ENCODE measurements at regions not wholly inside any gene's neighbourhood (a gene's known extent, or its start where the extent isn't known, plus 50 kb on each side); places are given as distances from the start of the nearest gene placed in this dataset.
"Not testable (repeated sequence)": the region's sequence is repeated elsewhere in the genome, so short reads cannot be mapped to it uniquely, and the experiment has no call there.

DNA sequence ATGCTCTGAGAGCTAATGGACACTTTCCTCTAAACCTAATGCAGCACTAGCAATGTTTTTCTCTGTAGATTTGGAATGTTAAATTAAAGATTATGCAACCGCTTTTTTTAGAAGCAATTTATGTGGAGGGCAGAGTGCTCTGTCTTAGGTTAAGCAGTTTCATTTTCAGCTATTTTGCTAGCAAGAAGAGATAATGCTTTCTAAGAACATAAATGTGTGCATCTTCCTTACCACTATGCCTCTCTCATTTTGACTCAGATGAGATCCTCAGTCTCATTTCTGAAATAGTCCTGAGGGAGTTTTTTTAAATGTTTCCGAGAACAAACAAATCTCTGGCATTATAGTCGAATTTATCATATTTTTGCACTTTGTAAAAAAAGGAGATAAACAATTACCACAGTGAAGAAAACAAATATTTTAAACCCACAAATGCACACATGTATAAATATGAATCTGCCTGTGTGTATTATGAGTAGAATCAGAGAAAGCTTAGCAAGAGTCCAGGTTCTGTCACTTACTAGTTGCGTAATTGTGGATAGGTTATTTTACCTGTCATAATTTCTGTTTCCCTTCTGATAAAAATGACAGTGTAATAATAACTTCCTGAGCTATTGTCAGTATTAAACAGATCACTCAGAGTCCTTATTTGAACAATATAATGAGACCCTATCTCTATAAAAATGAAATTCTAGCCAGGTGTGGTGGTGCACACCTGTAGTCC is 207.7 kb upstream of the CRIM1 start:
- Histone ChIP-seq H3K9ac (ENCODE audit: low read depth, low read length) (no peak overlapping the region), H3K4me3 (ENCODE audit: low read length) (no peak overlapping the region), H3K9me3 (ENCODE audit: insufficient read depth, low read depth, low read length) (no peaks in the 10 kb centered on the region), H3K27me3 (ENCODE audit: insufficient read depth, low read length) (no peaks in the 10 kb centered on the region), H3K4me1 (ENCODE audit: insufficient read depth, low read length) (no peaks in the 10 kb centered on the region; the same call in 1 of the 2 replicates), H3K27ac (ENCODE audit: low read length) (no peak overlapping the region), H3K36me3 (ENCODE audit: insufficient read depth, low read depth, low read length) (no peaks in the 10 kb centered on the region)

DNA sequence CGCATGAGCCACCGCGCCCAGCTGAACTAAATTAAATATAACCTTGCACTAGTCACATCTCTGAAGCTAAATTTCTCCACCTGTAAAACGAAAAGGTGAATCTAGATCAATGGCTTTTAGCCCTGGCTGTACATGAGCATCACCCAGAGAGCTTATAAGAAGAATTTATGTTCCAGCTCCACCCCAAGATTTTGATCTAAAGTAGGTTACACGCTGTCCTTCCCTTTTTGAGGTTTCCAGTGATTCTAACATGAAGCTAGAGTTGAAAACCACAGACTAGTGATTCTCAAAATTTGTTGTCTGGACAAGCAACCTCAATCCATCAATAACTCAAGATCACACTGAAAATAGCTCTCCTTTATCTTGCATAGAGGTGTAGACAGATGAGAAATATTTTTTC is 208.8 kb upstream of the CRIM1 start:
- H3K36me3 ChIP-seq (ENCODE audit: insufficient read depth, low read depth, low read length): no peaks in the 10 kb centered on the region
- no peaks in the 10 kb centered on the region for H3K27me3 ChIP-seq (ENCODE audit: insufficient read depth, low read length)
- no peaks in the 10 kb centered on the region; the same call in 1 of the 2 replicates for H3K4me1 ChIP-seq (ENCODE audit: insufficient read depth, low read length)
- no peak overlapping the region for H3K4me3 ChIP-seq (ENCODE audit: low read length)
- no peaks in the 10 kb centered on the region for H3K9me3 ChIP-seq (ENCODE audit: insufficient read depth, low read depth, low read length)
- H3K27ac ChIP-seq (ENCODE audit: low read length): no peak overlapping the region
- no peak overlapping the region for H3K9ac ChIP-seq (ENCODE audit: low read depth, low read length)

GRCh38 chr2:36140391-36140790 is 215.2 kb upstream of the CRIM1 start:
- no peak overlapping the region for H3K27ac ChIP-seq (ENCODE audit: low read length)
- no peaks in the 10 kb centered on the region for H3K4me1 ChIP-seq (ENCODE audit: insufficient read depth, low read length)
- H3K36me3 ChIP-seq (ENCODE audit: insufficient read depth, low read depth, low read length): no peaks in the 10 kb centered on the region
- H3K9ac ChIP-seq (ENCODE audit: low read depth, low read length): no peak overlapping the region
- H3K4me3 ChIP-seq (ENCODE audit: low read length): no peak overlapping the region
- no peaks in the 10 kb centered on the region for H3K9me3 ChIP-seq (ENCODE audit: insufficient read depth, low read depth, low read length)
- no peaks in the 10 kb centered on the region for H3K27me3 ChIP-seq (ENCODE audit: insufficient read depth, low read length)

DNA sequence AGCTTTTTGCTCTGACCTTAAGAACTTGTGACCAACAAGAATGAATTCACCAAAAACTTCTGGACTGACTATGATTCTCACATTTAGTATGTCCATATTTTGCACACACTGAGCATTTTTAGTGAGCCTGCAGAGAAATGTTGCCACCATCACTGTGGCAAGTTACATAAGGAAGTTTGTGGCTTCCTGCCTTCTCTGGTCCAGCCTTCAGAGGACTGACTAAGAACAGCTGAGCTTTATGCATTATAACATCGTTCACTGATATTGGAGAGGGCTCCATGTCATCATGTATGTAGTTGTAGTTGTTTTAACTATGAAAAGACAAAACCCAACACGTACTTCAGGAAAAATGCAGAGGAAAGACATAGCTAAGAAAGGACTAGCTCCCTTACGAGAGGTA is 218.0 kb upstream of the CRIM1 start:
- Histone ChIP-seq H3K27me3 (ENCODE audit: insufficient read depth, low read length) (no peaks in the 10 kb centered on the region), H3K36me3 (ENCODE audit: insufficient read depth, low read depth, low read length) (no peaks in the 10 kb centered on the region), H3K9me3 (ENCODE audit: insufficient read depth, low read depth, low read length) (no peaks in the 10 kb centered on the region), H3K4me3 (ENCODE audit: low read length) (no peak overlapping the region), H3K4me1 (ENCODE audit: insufficient read depth, low read length) (no peaks in the 10 kb centered on the region), H3K9ac (ENCODE audit: low read depth, low read length) (no peak overlapping the region), H3K27ac (ENCODE audit: low read length) (no peak overlapping the region)

- Histone ChIP-seq H3K9me3 (ENCODE audit: insufficient read depth, low read depth, low read length) (no peaks in the 10 kb centered on the region), H3K4me3 (ENCODE audit: low read length) (no peak overlapping the region), H3K27ac (ENCODE audit: low read length) (no peak overlapping the region), H3K27me3 (ENCODE audit: insufficient read depth, low read length) (no peaks in the 10 kb centered on the region), H3K4me1 (ENCODE audit: insufficient read depth, low read length) (no peaks in the 10 kb centered on the region), H3K36me3 (ENCODE audit: insufficient read depth, low read depth, low read length) (no peaks in the 10 kb centered on the region), H3K9ac (ENCODE audit: low read depth, low read length) (no peak overlapping the region)
Measured at GRCh38 chr2:36134281-36134680, 221.3 kb upstream of the CRIM1 start.

- H3K27me3 ChIP-seq (ENCODE audit: insufficient read depth, low read length): no peaks in the 10 kb centered on the region
Measured at GRCh38 chr2:36128359-36128758, 227.2 kb upstream of the CRIM1 start.

GRCh38 chr2:36125702-36126101 is 229.9 kb upstream of the CRIM1 start:
- Histone ChIP-seq H3K27me3 (ENCODE audit: insufficient read depth, low read length) (no peaks in the 10 kb centered on the region), H3K27ac (ENCODE audit: low read length) (no peak overlapping the region)

More at GRCh38 chr2:36128359-36128758, 227.2 kb upstream of the CRIM1 start:
- no peak overlapping the region for H3K27ac ChIP-seq (ENCODE audit: low read length)
- H3K9me3 ChIP-seq (ENCODE audit: insufficient read depth, low read depth, low read length): no peaks in the 10 kb centered on the region
- H3K36me3 ChIP-seq (ENCODE audit: insufficient read depth, low read depth, low read length): no peaks in the 10 kb centered on the region
- H3K4me3 ChIP-seq (ENCODE audit: low read length): no peak overlapping the region
- no peak overlapping the region for H3K9ac ChIP-seq (ENCODE audit: low read depth, low read length)
- H3K4me1 ChIP-seq (ENCODE audit: insufficient read depth, low read length): no peaks in the 10 kb centered on the region

DNA sequence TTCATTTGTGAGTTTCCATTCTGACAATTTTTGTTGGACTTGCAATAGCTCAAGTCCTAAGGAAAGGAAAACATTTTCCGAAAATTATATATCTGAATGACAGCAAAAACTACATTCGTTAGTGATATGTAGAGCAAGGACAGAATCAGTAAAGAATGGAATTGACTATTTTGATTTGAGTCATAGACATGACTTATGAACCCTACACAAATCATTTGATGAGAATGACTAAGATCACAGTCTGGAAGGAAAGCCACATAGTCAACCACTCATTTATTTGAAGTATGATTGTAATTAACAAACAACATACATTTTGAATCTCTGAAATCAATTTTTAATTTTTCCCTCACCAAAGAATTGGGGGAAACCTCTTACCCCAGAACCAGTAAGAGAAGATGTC is 231.6 kb upstream of the CRIM1 start:
- Histone ChIP-seq H3K9ac (ENCODE audit: low read depth, low read length) (no peak overlapping the region), H3K27ac (ENCODE audit: low read length) (no peak overlapping the region), H3K27me3 (ENCODE audit: insufficient read depth, low read length) (no peaks in the 10 kb centered on the region), H3K9me3 (ENCODE audit: insufficient read depth, low read depth, low read length) (0 out of 2 replicates have a peak, but pooled peaks cover under 1% of the 10 kb centered on the region), H3K36me3 (ENCODE audit: insufficient read depth, low read depth, low read length) (no peaks in the 10 kb centered on the region), H3K4me1 (ENCODE audit: insufficient read depth, low read length) (no peaks in the 10 kb centered on the region), H3K4me3 (ENCODE audit: low read length) (no peak overlapping the region)

More at GRCh38 chr2:36125702-36126101, 229.9 kb upstream of the CRIM1 start:
- Histone ChIP-seq H3K36me3 (ENCODE audit: insufficient read depth, low read depth, low read length) (no peaks in the 10 kb centered on the region), H3K9me3 (ENCODE audit: insufficient read depth, low read depth, low read length) (no peaks in the 10 kb centered on the region), H3K4me3 (ENCODE audit: low read length) (no peak overlapping the region), H3K9ac (ENCODE audit: low read depth, low read length) (no peak overlapping the region), H3K4me1 (ENCODE audit: insufficient read depth, low read length) (no peaks in the 10 kb centered on the region)

- Histone ChIP-seq H3K27me3 (ENCODE audit: insufficient read depth, low read length) (no peaks in the 10 kb centered on the region), H3K4me1 (ENCODE audit: insufficient read depth, low read length) (no peaks in the 10 kb centered on the region), H3K27ac (ENCODE audit: low read length) (no peak overlapping the region), H3K4me3 (ENCODE audit: low read length) (no peak overlapping the region), H3K9ac (ENCODE audit: low read depth, low read length) (no peak overlapping the region), H3K9me3 (ENCODE audit: insufficient read depth, low read depth, low read length) (peaks cover 15% of the 10 kb centered on the region; the same call in 1 of the 2 replicates), H3K36me3 (ENCODE audit: insufficient read depth, low read depth, low read length) (no peaks in the 10 kb centered on the region)
Measured at GRCh38 chr2:36097022-36097421, 258.6 kb upstream of the CRIM1 start.

DNA sequence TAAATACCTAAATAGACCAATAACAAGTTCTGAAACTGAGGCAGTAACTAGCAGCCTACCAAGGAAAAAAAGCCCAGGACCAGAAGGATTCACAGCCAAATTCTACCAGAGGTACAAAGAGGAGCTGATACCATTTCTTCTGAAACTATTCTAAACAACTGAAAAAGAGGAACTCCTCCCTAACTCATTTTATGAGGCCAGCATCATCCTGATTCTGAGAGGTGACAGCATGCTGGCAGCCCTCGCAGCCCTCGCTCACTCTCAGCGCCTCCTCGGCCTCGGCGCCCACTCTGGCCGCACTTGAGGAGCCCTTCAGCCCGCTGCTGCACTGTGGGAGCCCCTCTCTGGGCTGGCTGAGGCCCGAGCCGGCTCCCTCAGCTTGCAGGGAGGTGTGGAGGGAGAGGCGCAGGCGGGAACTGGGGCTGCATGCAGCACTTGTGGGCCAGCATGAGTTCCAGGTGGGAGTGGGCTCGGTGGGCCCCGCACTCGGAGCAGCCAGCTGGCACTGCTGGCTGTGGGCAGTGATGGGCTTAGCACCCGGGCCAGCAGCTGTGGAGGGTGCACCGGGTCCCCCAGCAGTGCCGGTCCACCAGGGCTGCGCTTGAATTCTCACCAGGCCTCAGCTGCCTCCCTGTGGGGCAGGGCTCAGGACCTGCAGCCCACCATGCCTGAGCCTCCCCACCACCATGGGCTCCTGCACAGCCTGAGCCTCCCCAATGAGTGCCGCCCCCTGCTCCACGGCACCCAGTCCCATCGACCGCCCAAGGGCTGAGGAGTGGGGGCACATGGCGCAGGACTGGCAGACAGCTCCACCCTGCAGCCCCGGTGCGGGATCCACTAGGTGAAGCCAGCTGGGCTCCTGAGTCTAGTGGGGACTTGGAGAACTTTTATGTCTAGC is 263.5 kb upstream of the CRIM1 start:
- not testable (repeated sequence) for H3K27me3 ChIP-seq (ENCODE audit: insufficient read depth, low read length); H3K4me3 ChIP-seq (ENCODE audit: low read length); H3K4me1 ChIP-seq (ENCODE audit: insufficient read depth, low read length)

GRCh38 chr2:36088716-36089328 is 266.8 kb upstream of the CRIM1 start:
- H3K27ac ChIP-seq (ENCODE audit: low read length): no peak overlapping the region
- no peak overlapping the region for H3K4me3 ChIP-seq (ENCODE audit: low read length)
- no peak overlapping the region for H3K9ac ChIP-seq (ENCODE audit: low read depth, low read length)
- H3K36me3 ChIP-seq (ENCODE audit: insufficient read depth, low read depth, low read length): no peaks in the 10 kb centered on the region
- no peaks in the 10 kb centered on the region for H3K4me1 ChIP-seq (ENCODE audit: insufficient read depth, low read length)
- no peaks in the 10 kb centered on the region for H3K9me3 ChIP-seq (ENCODE audit: insufficient read depth, low read depth, low read length)
- no peaks in the 10 kb centered on the region for H3K27me3 ChIP-seq (ENCODE audit: insufficient read depth, low read length)

More for the DNA sequence above, 263.5 kb upstream of the CRIM1 start:
- not testable (repeated sequence) for H3K36me3 ChIP-seq (ENCODE audit: insufficient read depth, low read depth, low read length); H3K9ac ChIP-seq (ENCODE audit: low read depth, low read length); H3K27ac ChIP-seq (ENCODE audit: low read length)
- H3K9me3 ChIP-seq (ENCODE audit: insufficient read depth, low read depth, low read length): peaks cover 11% of the 10 kb centered on the region; the same call in 1 of the 2 replicates

Measured in iPS-20b (cell line).